ENCODE measurements at regions not wholly inside any gene's neighbourhood (a gene's known extent, or its start where the extent isn't known, plus 50 kb on each side); places are given as distances from the start of the nearest gene placed in this dataset.

DNA sequence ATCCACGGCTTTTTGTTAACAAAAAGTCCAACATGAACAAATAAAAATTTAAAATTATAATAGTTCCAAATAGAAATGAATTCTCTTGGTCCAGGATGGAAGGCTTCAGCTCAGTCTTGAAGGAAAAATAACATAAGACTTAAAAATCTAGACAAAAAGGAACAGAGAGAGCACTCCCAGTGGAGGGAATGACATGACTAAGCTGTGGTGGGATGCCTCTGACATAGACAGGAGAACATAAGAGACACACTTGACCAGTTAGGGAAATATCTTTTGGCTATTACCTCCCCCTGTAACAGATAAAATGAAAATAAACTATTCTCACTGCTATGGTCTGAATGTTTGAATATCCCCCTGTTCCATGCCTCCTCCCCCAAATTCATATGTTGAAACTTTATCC lies 106.8 kb downstream of the BBS10 start:
- no peak for DNase-seq (ENCODE audit: low read depth)
- Histone ChIP-seq H3K27me3 (replicated peaks; ENCODE audit: control insufficient read depth, insufficient read depth, low read length) (no peaks in the 10 kb centered on the region), H3K36me3 (ENCODE audit: control insufficient read depth, insufficient read depth, low read length, severe bottlenecking) (no peaks in the 10 kb centered on the region), H3K4me1 (ENCODE audit: control insufficient read depth, insufficient read depth, low read length) (peaks cover 21% of the 10 kb centered on the region), H3K9me3 (ENCODE audit: control insufficient read depth, low read length) (peaks cover 4% of the 10 kb centered on the region), H3K4me3 (ENCODE audit: low read length) (no peak overlapping the region), H3K9ac (ENCODE audit: low read length) (no peak overlapping the region)

DNA sequence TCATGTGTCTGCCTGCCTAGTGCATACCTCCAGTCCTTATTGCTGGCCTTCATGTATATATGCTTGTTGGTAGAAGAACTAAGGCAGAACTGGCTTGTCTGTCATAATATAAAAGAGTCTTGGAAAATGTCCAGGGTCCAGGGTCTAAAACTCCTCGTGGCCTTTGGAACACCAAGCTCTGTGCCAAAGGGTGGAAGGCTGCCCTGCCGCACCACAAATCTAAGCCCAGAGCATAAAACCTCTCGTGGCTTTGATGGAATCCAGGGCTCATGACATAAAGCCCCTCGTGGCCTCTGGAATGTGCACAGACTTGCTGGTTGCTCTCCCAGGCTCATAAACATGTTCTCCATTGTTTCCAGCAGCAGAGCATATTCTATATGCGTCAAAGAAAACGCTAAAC lies 107.9 kb downstream of the BBS10 start:
- no peak overlapping the region for H3K4me3 ChIP-seq (ENCODE audit: low read length)
- H3K36me3 ChIP-seq (ENCODE audit: control insufficient read depth, insufficient read depth, low read length, severe bottlenecking) = no peaks in the 10 kb centered on the region
- H3K9ac ChIP-seq (ENCODE audit: low read length) = no peak overlapping the region
- H3K27me3 ChIP-seq (replicated peaks; ENCODE audit: control insufficient read depth, insufficient read depth, low read length) = no peaks in the 10 kb centered on the region
- peaks cover 18% of the 10 kb centered on the region for H3K4me1 ChIP-seq (ENCODE audit: control insufficient read depth, insufficient read depth, low read length)
- peaks cover 4% of the 10 kb centered on the region for H3K9me3 ChIP-seq (ENCODE audit: control insufficient read depth, low read length)
- no peak for DNase-seq (ENCODE audit: low read depth)

DNA sequence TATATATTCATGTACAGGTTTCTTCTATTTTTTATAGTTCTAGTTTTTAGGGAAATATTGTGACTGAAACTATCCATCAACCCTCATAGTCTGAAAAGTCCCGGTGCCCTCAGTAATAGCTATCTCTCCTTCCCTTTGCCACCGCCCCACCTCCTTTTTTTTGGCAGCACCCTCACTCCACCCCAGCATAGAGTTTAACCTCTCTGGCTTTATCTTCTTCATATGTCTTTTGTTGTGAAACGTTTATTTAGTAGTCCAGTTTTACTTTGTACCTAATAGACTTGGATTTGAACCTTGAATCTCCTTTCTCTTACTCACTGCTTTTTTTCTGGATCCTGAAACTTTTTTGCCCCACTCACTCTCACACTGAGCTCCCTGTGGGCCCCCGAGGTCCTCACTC lies 109.5 kb downstream of the BBS10 start:
- no peak overlapping the region for H3K4me3 ChIP-seq (ENCODE audit: low read length)
- H3K27me3 ChIP-seq (replicated peaks; ENCODE audit: control insufficient read depth, insufficient read depth, low read length) = no peaks in the 10 kb centered on the region
- H3K9me3 ChIP-seq (ENCODE audit: control insufficient read depth, low read length) = peaks cover 4% of the 10 kb centered on the region
- no peaks in the 10 kb centered on the region for H3K36me3 ChIP-seq (ENCODE audit: control insufficient read depth, insufficient read depth, low read length, severe bottlenecking)
- peaks cover 12% of the 10 kb centered on the region for H3K4me1 ChIP-seq (ENCODE audit: control insufficient read depth, insufficient read depth, low read length)
- no peak for DNase-seq (ENCODE audit: low read depth)
- no peak overlapping the region for H3K9ac ChIP-seq (ENCODE audit: low read length)

DNA sequence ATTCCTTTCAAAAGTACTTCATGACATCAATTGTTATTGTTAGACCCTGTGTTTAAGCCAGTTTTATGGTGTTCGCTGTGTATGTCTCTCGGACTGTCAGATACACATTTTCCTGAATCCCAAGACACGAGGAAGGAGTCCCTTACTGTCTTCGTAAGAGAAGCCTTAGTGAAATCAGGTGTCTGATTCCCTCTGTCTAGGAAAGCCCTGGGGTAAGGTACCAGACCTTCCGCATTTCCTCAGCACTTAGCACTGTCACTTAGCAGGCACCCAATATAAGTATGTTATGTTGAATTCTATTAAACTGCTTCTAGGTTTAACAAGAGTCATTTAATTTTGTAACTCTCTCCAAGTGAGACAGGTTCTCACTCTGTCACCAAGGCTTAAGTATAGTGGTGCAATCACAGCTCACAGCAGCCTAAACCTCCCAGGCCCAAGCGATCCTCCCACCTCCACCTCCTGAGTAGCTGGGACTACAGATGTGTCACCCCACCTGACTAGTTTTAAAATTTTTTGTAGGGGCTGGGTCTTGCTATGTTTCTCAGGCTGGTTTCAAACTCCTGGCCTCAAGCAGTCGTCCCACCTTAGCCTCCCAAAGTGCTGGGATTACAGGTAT lies 111.0 kb downstream of the BBS10 start:
- no peak overlapping the region for H3K4me3 ChIP-seq (ENCODE audit: low read length)
- H3K9ac ChIP-seq (ENCODE audit: low read length) = no peak overlapping the region
- no peaks in the 10 kb centered on the region for H3K36me3 ChIP-seq (ENCODE audit: control insufficient read depth, insufficient read depth, low read length, severe bottlenecking)
- peaks cover 4% of the 10 kb centered on the region for H3K9me3 ChIP-seq (ENCODE audit: control insufficient read depth, low read length)
- no peaks in the 10 kb centered on the region for H3K27me3 ChIP-seq (replicated peaks; ENCODE audit: control insufficient read depth, insufficient read depth, low read length)
- H3K4me1 ChIP-seq (ENCODE audit: control insufficient read depth, insufficient read depth, low read length) = peaks cover under 1% of the 10 kb centered on the region
- no peak for DNase-seq (ENCODE audit: low read depth)

DNA sequence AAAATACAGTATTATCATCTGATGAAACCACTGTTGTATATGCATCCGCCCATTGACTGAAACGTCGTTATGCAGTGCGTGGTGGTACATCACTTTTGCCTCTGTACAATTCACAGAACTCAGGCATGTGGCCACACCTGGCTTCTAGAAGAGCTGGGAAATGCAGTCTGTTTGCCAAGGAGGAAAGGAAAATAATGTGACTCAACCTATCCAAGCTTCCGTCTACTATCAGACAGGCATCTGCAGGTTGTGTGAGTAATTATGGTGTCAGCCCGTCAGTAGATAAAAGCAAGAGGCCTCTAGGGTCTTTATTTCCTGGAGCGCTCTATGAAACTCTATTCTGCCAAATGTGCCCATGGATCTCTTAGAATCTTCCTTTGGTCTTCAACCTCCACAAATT lies 111.6 kb downstream of the BBS10 start:
- Histone ChIP-seq H3K36me3 (ENCODE audit: control insufficient read depth, insufficient read depth, low read length, severe bottlenecking) (no peaks in the 10 kb centered on the region), H3K9ac (ENCODE audit: low read length) (no peak overlapping the region), H3K4me3 (ENCODE audit: low read length) (no peak overlapping the region), H3K9me3 (ENCODE audit: control insufficient read depth, low read length) (peaks cover 4% of the 10 kb centered on the region), H3K4me1 (ENCODE audit: control insufficient read depth, insufficient read depth, low read length) (no peaks in the 10 kb centered on the region), H3K27me3 (replicated peaks; ENCODE audit: control insufficient read depth, insufficient read depth, low read length) (no peaks in the 10 kb centered on the region)
- no peak for DNase-seq (ENCODE audit: low read depth)

DNA sequence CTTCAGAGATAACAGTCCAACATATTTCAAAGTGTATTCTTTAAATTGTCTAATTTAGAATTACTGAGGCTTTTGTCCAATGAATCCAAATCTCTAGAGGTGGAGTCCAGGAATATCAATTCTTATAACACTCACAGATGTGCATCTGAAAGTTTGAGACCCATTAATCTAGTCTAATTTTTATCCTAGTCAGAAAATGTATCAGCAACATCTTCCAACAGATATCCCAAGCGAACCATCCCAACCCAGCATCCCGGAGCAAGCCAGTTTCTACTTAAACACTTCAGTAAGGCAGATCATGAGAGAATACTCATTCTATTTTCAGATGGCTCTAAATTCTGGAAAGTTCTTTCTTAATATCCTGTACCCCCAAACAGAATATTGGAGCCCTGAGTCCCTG lies 113.5 kb downstream of the BBS10 start:
- Histone ChIP-seq H3K27me3 (replicated peaks; ENCODE audit: control insufficient read depth, insufficient read depth, low read length) (no peaks in the 10 kb centered on the region), H3K9me3 (ENCODE audit: control insufficient read depth, low read length) (no peaks in the 10 kb centered on the region), H3K36me3 (ENCODE audit: control insufficient read depth, insufficient read depth, low read length, severe bottlenecking) (no peaks in the 10 kb centered on the region), H3K4me3 (ENCODE audit: low read length) (no peak overlapping the region), H3K4me1 (ENCODE audit: control insufficient read depth, insufficient read depth, low read length) (no peaks in the 10 kb centered on the region), H3K9ac (ENCODE audit: low read length) (no peak overlapping the region)
- no peak for DNase-seq (ENCODE audit: low read depth)

DNA sequence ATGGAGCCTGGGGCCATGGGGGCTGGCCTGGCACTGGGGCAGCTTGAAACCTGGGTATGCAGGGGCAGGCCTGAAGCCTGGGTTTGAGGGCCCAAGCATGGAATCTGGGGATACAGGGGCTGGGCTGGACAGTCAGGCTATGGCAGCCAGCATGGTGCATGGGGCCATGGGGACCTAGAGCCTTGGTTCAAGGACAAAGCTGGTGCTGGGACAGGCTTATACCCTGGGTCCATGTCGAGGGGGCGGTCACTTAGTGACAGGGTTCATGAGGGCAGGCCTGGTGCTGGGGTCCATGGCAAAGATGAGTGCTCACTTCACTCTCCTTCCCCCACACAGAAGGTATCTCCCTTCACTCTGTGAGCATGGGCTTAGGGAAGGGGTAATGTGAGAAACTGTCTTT lies 116.2 kb downstream of the BBS10 start:
- Histone ChIP-seq H3K9ac (ENCODE audit: low read length) (no peak overlapping the region), H3K36me3 (ENCODE audit: control insufficient read depth, insufficient read depth, low read length, severe bottlenecking) (no peaks in the 10 kb centered on the region), H3K4me3 (ENCODE audit: low read length) (no peak overlapping the region), H3K9me3 (ENCODE audit: control insufficient read depth, low read length) (no peaks in the 10 kb centered on the region), H3K27me3 (replicated peaks; ENCODE audit: control insufficient read depth, insufficient read depth, low read length) (no peaks in the 10 kb centered on the region), H3K4me1 (ENCODE audit: control insufficient read depth, insufficient read depth, low read length) (no peaks in the 10 kb centered on the region)
- no peak for DNase-seq (ENCODE audit: low read depth)

DNA sequence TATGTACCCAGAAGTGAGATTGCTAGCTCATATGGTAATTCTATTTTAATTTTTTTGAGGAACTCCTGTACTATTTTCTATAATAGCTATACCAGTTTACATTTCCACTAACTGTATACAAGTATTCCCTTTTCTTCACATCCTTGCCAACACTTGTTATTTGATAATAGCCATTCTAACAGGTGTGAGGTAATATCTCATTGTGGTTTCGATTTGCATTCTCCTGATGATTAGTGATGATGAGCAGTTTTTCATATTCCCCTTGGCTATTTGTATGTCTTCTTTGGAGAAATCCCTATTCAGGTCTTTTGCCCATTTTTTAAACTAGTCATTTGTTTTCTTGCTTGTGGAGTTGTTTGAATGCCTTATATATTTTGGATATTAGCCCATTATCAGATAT lies 121.3 kb downstream of the BBS10 start:
- Histone ChIP-seq H3K9me3 (ENCODE audit: control insufficient read depth, low read length) (no peaks in the 10 kb centered on the region), H3K27me3 (replicated peaks; ENCODE audit: control insufficient read depth, insufficient read depth, low read length) (no peaks in the 10 kb centered on the region), H3K4me3 (ENCODE audit: low read length) (no peak overlapping the region), H3K9ac (ENCODE audit: low read length) (no peak overlapping the region), H3K36me3 (ENCODE audit: control insufficient read depth, insufficient read depth, low read length, severe bottlenecking) (no peaks in the 10 kb centered on the region), H3K4me1 (ENCODE audit: control insufficient read depth, insufficient read depth, low read length) (no peaks in the 10 kb centered on the region)
- DNase-seq (ENCODE audit: low read depth) = no peak

DNA sequence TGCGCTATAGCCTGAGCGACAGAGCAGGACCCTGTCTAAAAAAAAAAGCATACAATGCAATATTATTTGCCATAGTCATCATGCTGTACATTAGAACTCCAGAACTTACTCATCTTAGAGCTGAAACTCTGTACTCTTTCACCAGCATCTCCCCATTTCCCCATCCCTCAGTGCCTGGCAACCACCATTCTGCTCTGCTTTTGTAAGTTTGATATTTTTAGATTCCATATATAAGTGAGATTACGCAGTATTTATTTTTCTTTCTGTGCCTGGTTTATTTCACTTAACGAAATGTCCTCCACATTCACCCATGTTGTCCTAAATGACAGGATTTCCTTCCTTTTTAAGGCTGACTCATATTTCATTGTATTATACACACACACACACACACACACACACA lies 121.8 kb downstream of the BBS10 start:
- Histone ChIP-seq H3K9me3 (ENCODE audit: control insufficient read depth, low read length) (no peaks in the 10 kb centered on the region), H3K27me3 (replicated peaks; ENCODE audit: control insufficient read depth, insufficient read depth, low read length) (no peaks in the 10 kb centered on the region), H3K4me1 (ENCODE audit: control insufficient read depth, insufficient read depth, low read length) (no peaks in the 10 kb centered on the region), H3K9ac (ENCODE audit: low read length) (no peak overlapping the region), H3K36me3 (ENCODE audit: control insufficient read depth, insufficient read depth, low read length, severe bottlenecking) (no peaks in the 10 kb centered on the region), H3K4me3 (ENCODE audit: low read length) (no peak overlapping the region)
- peak; percentile 81 for DNase-seq (ENCODE audit: low read depth)

DNA sequence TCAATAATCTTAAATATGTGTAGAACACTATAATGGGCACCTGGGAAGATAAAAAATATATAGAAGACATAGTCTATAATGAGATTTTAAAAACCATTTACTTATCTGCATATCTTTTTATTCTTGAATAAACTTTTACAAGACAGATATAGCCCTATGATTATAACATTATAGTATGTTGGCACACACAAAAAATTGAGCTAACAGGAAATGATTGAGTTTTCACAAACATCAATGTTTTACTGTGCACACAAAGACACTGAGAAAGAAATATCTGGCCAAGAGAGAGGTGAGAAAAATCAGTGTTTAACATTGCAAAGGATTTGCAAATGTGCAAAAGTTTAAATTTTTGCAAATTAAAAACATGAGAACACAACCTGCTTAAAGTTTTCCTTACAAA lies 124.3 kb downstream of the BBS10 start:
- Histone ChIP-seq H3K9me3 (ENCODE audit: control insufficient read depth, low read length) (no peaks in the 10 kb centered on the region), H3K9ac (ENCODE audit: low read length) (no peak overlapping the region), H3K36me3 (ENCODE audit: control insufficient read depth, insufficient read depth, low read length, severe bottlenecking) (no peaks in the 10 kb centered on the region), H3K4me1 (ENCODE audit: control insufficient read depth, insufficient read depth, low read length) (no peaks in the 10 kb centered on the region), H3K4me3 (ENCODE audit: low read length) (no peak overlapping the region), H3K27me3 (replicated peaks; ENCODE audit: control insufficient read depth, insufficient read depth, low read length) (no peaks in the 10 kb centered on the region)
- no peak for DNase-seq (ENCODE audit: low read depth)

DNA sequence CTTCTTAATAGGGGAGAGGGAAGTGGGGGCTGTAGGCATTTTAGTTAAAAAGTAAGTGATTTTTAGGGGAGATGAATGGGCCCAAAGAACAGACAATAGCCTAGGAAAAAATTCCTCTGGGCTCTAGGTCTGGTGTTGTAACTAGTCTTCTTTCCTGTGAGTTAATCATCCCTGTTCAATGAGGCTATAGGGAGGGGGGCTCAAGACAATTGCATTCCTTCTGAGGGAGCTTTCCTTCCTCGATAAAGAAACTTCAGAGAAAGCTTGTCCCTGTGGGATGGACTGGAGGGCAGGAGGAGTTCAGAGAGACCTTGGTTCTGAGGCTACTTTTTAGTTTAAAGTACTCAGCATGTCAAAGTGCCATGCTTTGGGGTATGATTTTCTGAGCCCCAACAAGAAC lies 127.2 kb downstream of the BBS10 start:
- no peak overlapping the region for H3K9ac ChIP-seq (ENCODE audit: low read length)
- H3K4me1 ChIP-seq (ENCODE audit: control insufficient read depth, insufficient read depth, low read length) = no peaks in the 10 kb centered on the region
- no peaks in the 10 kb centered on the region for H3K9me3 ChIP-seq (ENCODE audit: control insufficient read depth, low read length)
- no peaks in the 10 kb centered on the region for H3K36me3 ChIP-seq (ENCODE audit: control insufficient read depth, insufficient read depth, low read length, severe bottlenecking)
- no peak for DNase-seq (ENCODE audit: low read depth)
- H3K27me3 ChIP-seq (replicated peaks; ENCODE audit: control insufficient read depth, insufficient read depth, low read length) = peaks cover 3% of the 10 kb centered on the region
- H3K4me3 ChIP-seq (ENCODE audit: low read length) = no peak overlapping the region

DNA sequence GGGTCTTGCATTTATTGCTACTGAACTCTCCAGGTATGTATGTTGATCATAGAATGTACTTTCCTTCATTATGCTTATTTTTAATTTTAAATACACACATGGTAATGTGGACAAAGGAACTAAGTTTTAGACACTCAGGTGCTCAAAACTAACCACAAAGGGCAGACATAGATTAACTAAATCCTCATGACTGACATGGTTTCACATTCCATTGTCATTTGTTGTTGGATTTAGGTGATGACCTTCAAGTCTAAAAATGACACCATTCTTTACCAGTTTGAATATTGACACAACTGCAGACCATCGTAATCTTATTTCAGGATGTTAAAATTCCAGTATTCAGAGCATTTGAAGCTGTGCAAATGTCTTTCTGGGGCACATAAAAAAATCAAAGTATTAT lies 128.4 kb downstream of the BBS10 start:
- H3K9ac ChIP-seq (ENCODE audit: low read length) = no peak overlapping the region
- H3K4me1 ChIP-seq (ENCODE audit: control insufficient read depth, insufficient read depth, low read length) = no peaks in the 10 kb centered on the region
- peaks cover 3% of the 10 kb centered on the region for H3K27me3 ChIP-seq (replicated peaks; ENCODE audit: control insufficient read depth, insufficient read depth, low read length)
- no peak for DNase-seq (ENCODE audit: low read depth)
- H3K36me3 ChIP-seq (ENCODE audit: control insufficient read depth, insufficient read depth, low read length, severe bottlenecking) = no peaks in the 10 kb centered on the region
- H3K4me3 ChIP-seq (ENCODE audit: low read length) = no peak overlapping the region
- no peaks in the 10 kb centered on the region for H3K9me3 ChIP-seq (ENCODE audit: control insufficient read depth, low read length)

Measured in adipocyte (in vitro differentiated cells).